ENCODE measurements at regions not wholly inside any gene's neighbourhood (a gene's known extent, or its start where the extent isn't known, plus 50 kb on each side); places are given as distances from the start of the nearest gene placed in this dataset.

DNA sequence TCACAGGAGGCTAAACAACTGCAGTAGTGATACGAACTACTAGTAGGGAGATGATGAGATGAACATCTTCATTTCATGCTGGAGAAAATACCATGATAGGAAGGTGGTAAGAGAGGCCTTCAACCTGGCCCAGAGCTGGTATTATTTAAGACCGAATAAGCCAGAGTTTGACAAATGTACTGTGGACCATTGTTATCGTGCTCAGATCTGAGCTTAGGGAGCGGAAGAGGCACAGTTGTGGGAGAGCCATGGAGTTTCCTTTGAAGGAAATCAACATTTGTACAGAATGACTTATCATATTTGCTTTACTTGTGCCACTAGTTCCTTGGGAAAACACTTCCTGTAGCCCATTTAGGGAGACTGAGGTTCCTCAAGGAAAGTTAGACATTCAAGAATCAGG, 260.6 kb upstream of the TNP1 start:
- TF ChIP-seq CTCF (IDR thresholded peaks at IDR 0.05; ENCODE audit: insufficient read depth, low read length, poor library complexity, severe bottlenecking): no peak
- TF ChIP-seq EZH2phosphoT487 (conservative IDR thresholded peaks at IDR 0.05; ENCODE audit: low read length): no peak

Data from SU-DHL-6 (cell line).